T-helper 22 cell (primary cell): ENCODE measurements at regions not wholly inside any gene's neighbourhood (a gene's known extent, or its start where the extent isn't known, plus 50 kb on each side); places are given as distances from the start of the nearest gene placed in this dataset.

Source experiments
- DNase-seq: peaks from one replicate; pipeline ENCODE4 v3.0.0-alpha.2; 2020; ENCODE audit warnings: low read depth

DNA sequence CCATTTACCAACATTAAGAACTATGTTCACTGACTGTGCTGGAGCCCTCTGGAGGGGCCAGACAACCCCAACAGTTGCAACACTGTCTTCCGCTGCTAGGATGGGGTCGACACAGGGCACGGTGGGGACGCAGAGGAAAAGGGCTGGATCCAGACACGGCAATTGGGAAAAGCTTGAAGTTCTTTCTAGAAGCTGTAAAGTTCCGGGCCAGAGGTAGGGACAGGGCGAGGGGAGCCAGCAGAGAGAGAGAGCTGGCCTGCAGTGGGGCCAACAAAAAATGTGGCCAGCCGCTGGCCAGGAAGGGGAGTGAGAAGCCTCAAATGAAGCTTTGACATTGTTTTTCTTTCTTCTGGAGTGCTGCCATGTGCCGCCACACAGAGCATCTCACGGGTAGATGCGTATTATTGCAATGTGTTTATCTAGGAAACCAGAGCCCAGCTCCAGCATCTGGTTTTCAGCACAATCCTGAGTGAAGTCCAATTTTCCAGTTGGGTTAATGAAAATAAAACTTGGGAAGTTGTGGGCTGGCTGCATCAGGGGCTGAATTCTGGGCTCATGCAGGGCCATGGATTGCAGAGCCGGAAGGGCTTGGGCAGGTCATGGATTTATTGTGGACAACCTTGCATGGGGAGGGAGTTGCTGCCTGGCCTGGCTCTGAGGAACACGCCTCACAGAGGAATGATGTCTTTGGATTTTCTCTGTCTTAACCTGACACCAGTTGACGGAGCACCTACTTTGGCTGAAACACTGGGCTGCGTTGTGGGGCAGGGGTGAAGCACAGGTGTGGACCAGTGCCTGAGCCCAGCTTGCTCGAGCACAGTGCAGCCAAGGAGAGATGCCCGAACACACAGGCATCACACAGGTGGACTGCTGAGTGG lies 67.6 kb upstream of the AMPD3 start:
- no peak for DNase-seq

DNA sequence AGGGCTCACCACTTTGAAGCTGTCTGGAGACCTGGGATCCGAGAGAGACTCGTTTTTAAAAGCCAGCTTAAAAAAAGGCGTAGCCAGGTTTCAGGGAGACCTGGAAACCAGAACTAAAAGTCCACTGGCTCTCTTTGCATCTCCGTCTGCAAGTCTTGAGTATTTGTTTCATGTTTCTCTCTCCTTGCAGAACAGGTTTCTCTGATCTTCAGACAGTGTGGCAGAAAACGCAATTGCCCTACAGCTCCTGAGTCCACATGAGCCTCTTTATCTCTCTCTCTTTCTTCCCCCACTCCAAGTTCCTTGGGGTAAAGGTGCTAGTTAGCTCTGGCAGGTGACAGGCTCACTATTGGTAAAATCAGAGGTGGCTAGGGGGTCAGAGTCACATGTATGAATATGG lies 67.0 kb upstream of the AMPD3 start:
- no peak for DNase-seq

DNA sequence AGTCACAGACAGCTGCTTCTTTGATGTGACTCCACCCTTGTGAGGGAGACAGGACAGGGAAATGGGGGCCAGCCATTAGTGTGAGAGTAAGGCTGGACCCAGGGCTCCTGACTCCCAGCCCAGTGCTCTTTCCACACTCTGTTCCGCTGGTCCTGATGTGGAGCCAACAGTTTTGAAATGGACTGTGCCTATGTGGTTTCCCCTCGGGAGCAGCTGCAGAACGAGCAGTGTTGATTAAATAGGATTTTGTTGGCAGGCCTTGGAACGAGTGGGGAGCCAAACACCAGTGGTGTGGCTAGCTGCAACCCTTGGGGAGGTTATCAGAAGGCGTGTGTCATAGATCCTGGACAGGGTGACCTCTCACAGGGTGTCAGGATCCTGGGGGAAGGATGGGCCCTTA lies 66.5 kb upstream of the AMPD3 start:
- no peak for DNase-seq

DNA sequence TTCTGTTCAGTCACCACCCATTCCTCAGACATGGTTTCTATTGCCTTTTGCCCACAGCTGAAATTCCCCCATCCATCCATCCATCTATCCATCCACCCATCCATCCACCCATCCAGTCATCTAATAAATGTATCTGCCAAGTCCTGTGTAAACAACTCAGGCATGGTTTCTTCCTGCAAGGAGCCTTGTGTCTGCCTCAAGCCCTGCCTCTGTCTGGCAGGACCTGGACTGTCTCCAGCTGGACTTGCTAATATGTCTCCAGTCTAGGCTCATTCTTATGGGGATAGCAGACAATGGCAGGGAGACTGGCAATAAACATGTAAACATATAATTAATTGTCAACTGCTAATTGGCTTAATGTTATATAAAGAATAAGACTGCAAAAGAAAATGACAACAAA lies 64.7 kb upstream of the AMPD3 start:
- no peak for DNase-seq

DNA sequence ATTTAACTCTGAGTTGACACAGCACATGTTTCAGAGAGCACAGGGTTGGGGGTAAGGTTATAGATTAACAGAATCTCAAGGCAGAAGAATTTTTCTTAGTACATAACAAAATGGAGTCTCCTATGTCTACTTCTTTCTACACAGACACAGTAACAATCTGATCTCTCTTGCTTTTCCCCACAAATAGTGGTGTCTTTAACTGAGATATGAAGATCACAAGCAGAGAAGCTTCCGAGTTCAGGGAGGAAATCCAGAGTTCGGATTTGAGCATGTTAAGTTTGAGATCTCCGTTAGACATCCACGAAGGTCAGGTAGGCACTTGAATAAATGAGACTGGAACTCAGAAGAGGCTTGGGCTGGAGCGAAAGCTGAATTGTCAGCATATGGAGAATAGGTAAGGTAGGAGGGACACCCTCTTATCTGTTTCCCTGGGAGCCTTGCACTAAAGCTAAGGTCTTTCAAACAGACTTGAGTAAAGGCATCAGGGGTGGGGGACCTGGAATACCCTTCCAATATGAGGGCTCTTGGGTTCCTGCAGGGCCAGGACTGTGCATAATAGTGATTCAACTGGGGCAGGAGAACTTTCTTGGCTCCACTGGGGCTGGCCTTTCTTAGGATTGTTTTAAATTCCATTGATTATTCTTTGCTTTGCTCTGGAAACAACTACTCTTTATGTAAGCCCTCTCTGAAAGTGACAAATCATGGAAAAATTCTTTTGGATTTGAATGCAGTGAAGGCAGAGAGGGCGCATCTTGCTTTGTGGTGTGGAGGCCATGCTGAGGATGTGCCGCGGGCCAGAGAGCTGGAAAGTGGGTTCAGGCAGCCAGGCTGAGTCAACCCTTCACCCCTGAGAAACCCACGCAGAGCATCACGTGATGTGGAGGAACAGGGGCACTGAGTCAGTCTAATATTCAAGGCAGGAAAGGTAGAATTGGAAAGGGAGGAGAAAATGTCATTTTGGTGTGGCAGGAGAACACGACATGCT lies 62.7 kb upstream of the AMPD3 start:
- no peak for DNase-seq

DNA sequence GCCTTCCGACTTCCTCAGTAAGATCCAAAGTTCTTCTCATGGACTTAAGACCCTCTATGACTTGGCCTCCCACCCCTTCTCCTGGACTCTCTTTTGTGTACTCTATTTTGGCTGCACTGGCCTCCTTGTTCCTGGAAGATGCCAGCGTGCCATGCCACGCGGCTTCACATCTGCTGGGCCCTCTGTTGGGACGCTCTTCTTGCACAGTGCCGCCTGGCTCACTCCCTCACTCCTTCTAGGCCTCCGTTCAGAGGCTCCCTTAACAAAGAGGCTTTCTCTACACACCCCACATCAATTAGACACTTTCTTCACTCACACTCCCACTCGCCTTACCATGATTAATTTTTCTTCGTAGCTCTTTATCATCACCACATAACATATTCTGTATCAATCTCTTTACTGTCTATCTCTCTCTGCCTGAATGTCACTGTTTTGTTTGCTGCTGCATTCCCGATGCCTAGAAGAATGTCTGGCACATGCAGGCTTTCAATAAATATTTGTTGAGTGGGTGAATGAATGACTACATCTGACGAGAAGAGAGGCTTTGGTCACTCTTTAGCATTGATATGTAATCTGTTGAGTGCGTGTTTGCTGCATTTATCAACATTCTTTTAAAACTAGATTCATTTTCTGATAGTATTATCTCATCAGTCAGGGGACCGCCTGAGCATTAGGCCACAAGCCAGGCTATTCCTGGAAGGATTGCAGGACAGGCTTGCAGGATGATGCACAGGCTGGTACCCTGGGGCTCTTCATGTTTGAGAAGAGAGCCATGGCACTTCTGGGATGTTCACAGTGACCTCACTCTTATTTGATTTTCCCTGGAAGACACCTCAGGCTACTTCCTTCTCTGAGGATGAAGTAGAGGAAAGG lies 60.6 kb upstream of the AMPD3 start:
- no peak for DNase-seq

DNA sequence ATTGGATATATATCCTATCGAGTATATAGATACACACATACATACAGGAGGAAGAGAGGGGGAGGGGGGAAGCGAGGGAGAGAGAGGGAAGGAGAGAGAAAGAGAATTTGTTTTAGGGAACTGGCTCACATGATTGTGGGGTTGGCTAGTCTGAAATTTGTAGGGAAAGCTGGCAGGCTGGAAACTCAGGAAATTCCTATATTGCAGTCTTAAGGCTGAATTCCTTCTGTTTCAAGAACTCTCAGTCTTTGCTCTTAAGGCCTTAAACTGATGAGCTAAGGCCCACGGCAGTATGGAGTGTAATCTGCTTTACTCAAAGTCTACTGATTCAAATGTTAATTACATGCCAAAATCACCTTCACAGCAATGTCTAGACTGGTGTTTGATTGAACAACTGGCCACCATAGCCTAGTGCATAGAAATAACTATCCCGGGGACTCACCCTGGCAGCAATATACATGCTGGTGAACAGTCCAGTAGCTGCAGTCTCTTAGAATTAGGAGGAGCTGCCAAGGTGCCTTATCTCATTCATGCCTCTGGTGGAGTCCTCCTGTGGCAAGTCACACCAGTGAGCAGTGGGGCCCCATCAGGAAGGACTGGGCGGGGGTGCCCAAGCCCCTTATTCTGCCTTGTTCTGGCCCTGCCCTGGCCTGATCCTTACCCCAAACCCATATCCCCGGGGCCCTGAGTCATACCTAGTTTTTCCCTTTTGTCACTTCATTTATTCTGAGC lies 59.7 kb upstream of the AMPD3 start:
- DNase-seq: no peak

DNA sequence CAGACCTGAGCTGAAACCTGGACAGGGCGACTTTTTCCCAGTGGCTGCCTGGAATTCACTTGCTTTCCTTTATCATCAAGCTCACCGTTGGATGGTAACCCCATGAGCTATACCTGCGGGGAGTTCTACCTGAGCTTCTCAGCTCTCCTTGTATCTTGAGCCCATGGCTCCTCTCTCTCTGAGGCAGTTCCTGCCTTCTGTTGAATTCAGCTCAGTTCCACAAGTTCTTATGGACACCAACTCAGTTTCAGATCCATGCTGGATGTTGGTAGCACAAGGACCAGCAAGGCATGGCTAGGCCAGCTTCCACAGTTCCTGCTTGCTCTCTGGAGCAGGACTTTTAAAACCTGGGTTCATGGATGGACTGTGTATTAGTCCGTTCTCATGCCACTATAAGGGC lies 58.3 kb upstream of the AMPD3 start:
- no peak for DNase-seq

DNA sequence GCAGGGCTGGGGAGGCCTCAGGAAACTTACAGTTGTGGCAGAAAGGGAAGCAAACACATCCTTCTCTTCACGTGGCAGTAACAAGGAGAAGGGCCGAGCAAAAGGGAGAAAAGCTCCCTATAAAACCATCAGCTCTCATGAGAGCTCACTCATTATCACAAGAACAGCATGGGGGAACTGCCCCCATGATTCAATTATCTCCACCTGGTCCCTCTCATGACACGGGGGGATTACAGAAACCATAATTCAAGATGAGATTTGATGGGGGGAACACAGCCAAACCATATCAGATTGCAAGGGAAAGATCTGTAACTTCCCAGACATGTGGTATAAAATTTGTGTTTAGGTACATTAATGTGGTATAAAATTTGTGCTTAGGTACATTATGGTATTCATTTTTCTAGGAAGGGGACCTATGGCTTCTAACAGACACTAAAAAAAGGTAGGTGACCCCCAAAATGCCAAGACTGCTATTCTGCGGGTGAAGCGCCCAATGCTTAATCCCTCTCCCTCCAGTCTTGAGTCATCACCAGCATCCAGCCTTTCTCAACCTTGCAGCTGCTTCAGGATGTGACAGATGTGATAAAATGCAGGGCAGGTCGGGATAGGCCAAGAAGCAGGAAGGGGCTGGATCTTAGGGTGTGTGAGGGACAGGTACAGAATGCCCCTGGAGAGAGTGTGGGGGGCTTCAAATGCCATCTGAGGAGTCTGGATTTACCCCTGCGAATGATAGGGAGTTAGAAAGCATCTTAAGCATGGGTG lies 57.7 kb upstream of the AMPD3 start:
- no peak for DNase-seq

DNA sequence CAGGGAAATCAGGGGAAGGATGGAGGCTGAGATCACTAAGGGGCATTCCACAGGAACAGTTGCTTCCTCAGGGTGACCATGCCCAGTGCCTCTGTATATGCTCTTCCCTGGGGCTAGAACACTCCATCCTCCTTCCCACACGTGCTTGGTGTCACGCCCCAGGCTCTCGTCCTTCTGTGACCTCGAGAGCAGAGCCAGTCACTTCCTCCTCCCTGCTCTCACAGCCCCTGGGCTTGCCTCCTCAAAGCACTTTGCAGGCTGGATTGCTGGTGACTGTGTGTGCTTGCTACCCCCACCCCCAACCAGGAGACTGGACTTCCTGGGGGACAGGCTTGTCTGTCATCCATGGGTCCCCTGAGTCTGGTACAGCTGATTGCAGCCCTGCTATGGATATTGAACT lies 56.5 kb upstream of the AMPD3 start:
- no peak for DNase-seq

DNA sequence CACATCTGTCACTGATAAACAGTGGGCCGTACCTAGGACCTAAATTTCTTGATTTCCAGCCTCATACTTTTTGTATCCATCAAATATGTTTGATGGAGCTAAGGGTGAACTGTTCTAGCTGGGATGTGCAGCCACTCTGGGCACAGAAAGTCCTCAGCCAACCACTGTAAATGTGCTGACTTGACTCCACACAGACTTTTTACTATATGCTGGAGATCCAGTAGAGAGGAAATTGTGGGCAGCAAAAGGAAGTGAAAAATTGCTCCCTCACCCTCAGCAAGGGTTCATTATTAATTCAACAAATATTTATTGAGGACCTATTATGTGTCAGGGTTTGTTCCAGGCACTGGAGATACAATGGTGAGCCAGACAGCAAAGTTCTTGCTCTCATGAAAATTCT lies 54.2 kb upstream of the AMPD3 start:
- no peak for DNase-seq

DNA sequence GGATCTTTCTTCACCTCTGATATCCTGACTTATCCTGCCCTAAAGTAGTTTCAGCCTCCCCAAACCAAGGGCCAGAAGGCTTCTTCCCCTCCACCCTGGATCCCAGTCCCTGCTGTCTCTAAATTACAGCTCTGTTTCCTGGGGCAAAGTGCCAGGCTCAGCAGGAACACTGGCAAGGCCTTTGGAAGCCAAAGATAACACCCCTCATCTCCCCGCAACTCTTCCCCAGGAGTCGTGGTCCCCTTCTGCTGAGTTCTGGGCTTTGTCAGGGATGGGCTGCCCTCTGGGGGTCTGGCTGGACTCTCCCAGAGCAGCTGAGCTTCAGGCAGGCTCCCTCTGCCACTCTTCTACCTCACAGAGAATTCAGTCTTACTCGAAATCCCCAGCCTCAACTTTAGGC lies 53.8 kb upstream of the AMPD3 start:
- no peak for DNase-seq

DNA sequence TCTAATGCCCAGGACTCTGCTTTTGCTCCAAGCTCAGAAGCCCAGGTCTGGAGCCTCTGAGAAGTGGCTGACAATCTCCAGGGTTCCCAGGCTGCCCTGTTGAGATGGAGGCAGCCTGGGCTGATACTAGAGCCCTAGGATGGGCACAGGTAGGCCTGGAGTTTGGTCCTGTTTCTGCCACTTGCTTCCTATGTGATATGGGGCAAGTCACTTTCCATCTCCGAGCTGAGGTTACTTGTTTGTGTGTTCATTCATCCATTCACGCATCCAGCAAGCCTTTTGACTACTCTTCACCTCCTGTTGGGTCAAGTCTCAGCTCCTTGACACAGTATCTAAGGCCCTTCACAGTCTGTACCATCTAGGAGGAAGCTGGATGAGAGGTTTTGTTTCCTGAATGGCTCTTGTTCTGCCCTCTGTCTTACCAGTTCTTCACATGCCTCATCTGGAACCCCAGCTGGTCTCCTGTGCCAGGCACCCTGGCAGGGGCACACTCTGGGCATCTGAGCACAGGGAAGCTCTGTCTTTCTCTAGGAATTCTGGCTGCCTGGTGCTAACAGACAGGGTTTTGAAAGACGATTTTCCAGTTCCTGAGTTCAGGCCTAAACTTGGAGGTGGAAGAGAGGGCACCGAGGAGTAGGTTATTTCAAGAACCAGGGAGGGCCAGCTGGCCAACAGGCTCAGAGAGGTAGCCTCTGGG lies 53.2 kb upstream of the AMPD3 start:
- DNase-seq: no peak
